GDM1 (cell line): ENCODE measurements at regions not wholly inside any gene's neighbourhood (a gene's known extent, or its start where the extent isn't known, plus 50 kb on each side); places are given as distances from the start of the nearest gene placed in this dataset.
"Not testable (repeated sequence)": the region's sequence is repeated elsewhere in the genome, so short reads cannot be mapped to it uniquely, and the experiment has no call there.

Experiments used
- DNase-seq: peaks from one replicate; lab custom pipeline; 2025; lab: John Stamatoyannopoulos, UW

DNA sequence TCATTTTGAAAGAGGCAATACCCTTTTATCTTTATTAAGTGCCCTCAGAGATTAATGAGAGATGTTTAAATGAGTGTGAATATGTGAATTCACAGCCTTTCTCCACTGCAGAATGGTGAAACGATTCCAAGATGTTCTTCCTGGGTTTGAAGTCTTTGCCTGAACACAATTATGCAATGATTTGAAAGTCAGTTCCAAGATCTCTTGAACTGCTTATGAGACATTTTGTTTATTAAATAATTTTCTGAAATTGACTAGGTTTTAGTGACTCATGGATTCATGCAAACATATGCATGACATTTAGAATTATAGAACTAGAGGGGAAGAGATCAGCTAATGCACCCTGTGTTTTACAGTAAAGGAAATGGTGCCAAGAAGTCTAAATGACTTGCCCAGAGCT, 118.1 kb upstream of the SLC38A2 start:
- no peak for DNase-seq

DNA sequence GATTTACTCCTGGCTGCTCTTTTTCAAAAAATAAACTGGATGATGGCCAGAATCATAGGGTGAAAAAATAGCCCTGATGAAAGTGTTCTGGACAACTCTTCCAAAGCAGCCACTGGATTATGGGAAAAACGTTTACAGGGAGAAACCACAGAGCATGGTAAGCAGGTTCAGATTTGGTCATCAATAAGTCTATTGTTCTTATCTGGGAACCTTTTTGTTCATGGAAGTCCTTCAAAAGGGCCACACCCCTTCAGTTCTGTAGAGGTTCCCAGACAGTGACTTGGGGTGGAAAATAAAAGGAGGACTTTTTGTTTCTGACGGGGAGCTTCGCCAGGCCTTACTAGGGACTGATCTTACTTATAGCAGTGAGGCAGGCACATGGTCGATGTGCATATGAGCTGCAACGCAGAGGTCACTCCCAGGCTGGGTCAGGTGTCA, 117.4 kb upstream of the SLC38A2 start:
- no peak for DNase-seq

DNA sequence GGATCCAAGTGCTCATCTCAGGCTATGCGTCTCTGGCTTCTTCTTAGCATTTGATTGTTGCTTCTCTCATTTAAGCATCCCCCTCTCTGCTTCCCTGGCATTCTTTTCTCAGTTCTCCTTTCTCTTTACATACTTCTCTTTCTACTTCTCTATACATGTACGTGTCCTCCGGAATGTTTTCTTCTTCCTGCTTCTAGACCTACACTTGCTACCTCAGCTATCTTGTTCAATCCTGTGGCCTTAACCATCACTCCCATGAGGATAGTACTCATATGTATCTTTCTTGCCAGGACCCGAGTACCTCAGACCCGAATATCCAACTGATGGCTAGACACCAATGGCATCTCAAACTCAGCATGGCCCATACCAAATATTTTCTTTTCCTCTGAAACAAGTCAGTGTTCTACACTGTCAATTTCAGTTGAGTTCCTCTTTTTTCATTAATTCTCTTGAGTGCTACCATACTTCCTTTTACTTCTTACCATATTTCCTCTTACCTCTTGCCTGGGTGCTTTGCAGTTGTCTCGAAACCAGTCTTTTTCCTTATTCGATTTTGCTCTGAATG, 115.1 kb upstream of the SLC38A2 start:
- peak; percentile 9 for DNase-seq

DNA sequence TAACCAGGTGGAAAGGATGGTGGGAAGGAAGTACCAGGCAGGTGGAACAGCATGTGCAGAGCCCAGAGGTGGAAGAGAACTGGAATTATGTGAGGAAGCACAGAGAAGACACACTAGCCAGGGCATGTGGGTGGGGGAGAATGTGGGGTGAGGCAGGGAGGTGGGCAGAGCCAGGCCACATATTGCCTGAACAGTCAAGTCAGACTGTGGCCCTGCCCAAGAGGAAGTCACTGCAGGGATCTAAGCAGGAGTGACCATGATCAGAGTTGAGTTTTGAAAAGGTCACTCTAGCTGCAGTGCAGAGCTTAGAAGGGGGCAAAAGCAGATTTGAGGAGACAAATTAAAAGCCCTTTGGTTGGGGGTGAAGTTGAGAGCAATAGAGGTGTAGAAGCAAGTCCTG, 114.0 kb upstream of the SLC38A2 start:
- no peak for DNase-seq

DNA sequence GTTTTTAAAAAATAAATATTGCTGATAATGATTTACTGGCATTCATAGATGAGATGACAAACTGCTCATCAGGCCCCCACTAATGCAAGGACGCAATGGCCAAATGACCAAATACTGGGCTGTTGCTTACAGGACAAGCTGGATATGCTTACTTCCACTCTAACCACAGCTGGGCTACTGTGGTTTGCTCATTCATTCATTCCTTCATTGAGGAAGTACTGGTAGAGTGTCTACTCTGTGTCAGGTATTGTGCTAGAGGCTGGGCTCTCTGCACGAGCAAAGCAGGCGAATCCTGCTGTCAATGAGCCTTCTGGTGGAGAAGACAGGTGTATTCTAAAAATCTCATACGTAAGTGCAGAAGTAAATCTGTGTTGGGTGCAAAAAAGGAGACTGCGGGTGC, 113.3 kb upstream of the SLC38A2 start:
- no peak for DNase-seq

DNA sequence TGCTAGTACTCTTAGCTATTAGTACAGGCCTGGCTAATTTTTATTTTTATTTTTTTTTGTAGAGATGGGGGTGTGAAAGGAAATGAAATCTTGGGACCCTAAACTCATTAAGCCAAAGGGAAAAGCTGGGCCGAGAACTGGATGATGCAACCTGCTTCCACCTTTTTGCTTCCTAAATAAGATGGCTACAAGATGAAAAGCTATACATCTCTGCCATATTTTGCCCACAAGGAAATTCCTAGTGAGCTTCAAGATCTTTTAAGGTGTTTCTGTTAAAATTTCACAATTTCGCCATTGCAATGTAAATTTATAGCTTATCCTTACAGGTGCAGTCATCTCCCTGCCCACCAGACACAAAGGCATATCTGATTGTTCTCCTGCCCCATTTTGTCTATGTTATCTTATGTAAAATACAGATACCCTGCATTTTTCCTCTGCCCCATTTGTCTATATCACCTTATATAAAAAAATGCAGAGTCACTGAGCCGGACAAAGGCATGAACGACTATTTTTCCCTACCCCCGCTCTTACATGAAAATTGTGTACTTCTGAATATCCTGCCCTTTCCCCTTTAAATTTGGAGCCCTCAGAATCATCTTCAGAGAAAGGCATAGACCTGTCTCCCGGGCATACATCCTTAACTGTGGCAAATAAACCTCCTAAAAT, 112.0 kb upstream of the SLC38A2 start:
- DNase-seq = no peak

DNA sequence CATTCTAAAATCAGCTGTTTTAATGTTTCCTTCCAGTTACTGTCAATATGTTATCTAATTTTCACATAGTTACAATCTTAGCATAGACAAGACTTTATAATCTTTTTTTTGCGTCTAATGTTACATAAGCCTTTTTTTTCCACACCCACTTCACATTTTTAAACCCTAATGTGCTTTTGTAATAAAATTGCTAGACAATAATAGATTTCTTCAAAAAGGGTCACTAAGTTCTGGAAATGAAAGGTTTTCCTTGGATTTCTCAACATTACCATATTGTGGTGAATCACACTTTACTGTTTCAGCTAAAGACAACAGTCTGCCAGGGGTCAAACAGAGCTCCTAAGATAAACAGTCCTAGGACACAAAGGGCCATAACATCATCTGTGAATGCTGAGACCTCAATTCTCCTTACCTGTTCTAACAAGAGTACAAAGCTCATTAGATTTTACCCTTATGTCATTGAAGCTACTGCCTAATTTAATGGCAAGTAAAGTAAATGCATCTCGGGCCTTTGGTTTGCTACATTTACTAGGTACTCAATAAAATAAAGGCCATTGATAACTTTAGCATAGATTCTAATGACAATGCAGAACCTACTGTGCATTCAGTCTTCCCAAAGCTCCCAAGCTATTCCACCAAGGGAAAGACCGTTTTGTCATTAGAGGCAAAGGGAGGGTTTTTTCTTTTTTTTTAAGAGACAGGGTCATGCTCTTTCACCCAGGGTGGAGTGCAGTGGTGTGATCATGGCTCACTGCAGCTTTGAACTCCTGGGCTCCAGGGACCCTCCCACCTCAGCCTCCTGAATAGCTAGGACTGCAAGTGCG, 111.2 kb upstream of the SLC38A2 start:
- no peak for DNase-seq

DNA sequence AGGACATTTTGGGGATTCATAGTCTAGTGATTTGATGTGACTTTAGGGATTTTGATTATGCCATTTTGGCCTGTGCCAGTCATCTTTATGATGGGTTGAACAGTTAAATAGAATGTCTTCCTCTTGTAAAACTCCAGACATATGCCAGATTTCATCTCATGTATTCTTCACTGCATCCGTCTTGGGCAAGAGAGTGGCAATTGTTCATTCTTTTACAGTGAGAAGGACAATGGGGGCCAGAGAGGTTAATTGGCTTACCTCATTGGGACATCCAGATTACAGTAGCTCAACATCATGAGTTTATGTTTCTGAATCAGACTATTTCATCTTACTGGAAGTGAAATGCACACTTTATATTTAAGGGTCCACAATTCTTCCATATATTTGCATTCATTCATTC, 108.2 kb upstream of the SLC38A2 start:
- no peak for DNase-seq

DNA sequence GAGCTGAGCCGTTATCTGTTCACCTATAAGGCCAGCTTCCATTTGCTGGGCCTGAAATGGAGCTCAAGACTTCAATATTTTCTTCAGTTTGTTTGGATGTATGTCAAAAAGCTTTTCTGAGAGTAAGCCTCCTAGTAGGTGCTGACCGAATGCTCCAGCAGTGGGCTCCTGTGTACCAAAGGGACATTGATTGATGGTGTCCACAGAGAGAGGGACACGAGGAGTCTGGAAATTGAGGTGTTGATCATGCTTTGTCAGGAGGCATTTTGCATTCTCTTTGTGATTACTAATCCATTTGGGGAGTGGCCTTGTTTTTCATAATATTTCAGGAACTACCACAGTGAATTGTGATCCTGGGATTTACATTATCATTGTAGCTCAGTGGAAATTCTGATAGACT, 107.7 kb upstream of the SLC38A2 start:
- DNase-seq = no peak

DNA sequence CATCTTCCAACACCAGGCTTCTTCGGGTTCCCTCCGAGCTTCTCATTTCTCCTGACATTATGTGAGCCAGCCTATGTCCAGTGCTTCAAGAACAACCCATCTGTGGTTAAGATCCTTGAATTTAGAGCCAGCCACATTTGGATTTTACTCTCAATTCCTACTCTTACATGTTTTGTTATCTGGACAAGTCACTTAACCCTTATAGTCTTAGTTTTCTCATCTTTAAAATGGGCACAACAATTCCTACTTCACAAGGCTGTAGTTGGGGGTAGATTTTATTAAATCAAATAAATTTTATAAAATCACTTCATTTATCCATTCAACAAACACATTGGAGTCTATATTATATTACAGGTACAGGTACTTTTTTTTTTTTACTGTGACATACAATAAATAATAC, 105.5 kb upstream of the SLC38A2 start:
- DNase-seq = no peak

DNA sequence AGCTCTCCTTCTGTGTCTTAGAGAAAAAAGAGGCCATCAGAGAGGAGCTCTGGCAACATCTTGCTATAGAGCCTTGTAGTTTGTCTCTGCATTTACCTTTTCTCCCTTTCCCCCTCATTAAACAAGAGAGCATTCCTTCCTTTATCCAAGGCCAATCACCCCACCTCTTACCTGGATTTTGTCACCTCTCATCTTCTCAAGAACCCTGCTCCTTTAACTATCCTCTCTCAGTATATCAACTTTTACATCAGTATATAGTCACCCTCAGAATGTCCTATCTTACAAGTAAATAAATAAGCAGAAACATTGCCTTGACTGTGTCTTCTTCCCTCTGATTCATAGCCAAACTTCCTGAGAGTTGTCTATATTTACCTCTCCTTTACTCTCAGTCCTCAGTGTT, 105.0 kb upstream of the SLC38A2 start:
- no peak for DNase-seq

DNA sequence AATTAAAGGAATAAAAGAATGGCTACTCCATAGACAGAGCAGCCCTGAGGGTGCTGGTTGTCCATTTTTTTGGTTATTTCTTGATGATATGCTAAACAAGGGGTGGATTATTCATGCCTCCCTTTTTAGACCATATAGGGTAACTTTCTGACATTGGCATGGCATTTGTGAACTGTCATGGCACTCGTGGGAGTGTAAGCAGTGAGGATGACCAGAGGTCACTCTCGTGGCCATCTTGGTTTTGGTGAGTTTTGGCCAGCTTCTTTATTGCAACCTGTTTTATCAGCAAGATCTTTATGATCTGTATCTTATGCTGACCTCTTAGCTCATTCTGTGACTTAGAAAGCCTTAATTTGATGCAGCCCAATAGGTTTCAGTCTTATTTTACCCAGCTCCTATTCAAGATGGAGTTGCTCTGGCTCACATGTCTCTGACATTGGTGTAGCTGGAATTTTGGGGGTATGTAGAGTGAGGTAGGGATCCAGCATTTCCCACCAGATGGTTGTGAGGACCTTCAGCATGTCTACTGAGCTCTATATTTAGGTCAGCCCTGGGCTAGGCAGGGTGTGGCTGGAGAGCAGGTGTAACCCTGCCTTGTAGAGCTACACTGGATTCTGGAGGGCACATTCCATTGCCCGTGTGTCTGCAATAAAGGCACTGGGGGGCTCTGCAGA, 103.5 kb upstream of the SLC38A2 start:
- no peak for DNase-seq

DNA sequence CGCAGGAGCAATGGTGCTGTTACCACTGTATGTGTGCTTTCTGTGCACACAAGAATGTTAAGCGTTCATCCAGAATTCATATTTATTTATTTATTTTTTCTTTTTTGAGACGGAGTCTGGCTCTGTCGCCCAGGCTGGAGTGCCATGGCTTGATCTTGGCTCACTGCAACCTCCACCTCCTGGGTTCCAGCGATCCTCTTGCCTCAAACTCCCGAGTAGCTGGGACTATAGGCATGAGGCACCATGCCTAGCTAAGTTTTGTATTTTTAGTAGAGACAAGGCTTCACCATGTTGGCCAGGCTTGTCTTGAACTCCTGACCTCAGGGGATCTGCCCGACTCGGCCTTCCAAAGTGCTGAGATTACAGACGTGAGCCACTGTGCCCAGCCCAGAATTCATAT, 101.8 kb upstream of the SLC38A2 start:
- not testable (repeated sequence) for DNase-seq

DNA sequence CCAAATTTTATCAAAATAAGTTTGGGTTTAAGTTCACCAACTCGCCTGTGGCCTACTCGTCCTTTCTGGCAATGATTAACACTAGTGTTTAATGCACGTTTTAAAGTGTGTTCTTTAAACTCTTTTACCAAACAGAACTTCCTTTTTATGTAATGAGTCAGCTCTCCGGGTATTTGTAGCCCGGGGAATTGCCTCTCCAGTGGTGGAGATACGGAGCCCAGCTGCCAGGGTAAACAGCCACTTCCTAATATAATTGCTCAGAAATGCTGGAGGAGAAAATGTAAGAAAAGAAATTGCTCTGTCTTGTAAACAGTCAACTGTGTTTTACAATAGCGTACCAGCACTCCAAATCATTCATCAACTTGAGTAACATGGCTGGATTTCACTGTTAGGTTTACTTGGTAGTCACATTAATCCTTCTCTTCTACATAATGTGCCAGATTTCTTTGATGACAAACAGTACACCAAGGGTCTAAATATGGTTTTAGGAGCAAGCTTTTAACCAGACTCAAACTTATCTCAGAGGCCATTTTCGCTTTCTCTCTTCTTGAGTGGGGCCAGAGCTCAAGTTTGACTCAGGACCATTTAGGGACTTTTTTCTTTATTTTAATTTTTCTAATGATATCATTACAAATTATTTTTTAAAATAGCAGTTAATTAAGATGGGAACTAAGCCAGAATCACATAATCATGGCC, 101.2 kb upstream of the SLC38A2 start:
- DNase-seq = peak; percentile 58

DNA sequence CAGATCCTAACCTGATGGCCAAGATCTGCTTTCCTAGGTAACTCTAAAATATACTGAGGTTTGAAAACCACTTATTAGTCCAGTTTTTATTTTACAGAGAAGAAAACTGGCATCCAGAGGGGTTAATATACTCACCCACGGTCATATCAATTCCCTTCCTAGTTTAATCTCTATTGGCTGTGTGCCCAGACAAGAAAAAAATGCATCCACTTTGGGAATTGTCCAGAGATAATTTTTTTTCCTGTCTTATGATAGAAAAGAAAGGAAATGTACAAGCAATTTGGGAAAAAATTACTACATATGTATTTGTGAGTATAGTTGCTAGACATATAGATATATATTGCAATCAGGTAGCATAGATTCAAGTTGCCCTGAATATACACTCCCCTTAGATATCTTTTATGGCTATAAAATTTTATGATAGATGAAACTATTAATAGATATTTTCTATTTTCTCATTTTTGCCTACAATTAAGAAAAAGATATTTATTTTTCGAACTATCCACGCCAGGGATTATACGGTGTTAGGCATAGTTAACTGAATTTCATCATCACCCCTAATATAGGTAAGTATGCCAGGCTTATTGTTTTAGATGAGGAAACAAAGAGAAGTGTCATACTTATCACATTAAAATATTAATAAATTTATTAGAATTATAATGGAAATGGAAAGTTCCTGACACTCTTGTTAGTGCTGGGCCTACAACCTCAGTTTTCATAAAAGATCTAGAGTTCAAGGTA, 100.5 kb upstream of the SLC38A2 start:
- no peak for DNase-seq

DNA sequence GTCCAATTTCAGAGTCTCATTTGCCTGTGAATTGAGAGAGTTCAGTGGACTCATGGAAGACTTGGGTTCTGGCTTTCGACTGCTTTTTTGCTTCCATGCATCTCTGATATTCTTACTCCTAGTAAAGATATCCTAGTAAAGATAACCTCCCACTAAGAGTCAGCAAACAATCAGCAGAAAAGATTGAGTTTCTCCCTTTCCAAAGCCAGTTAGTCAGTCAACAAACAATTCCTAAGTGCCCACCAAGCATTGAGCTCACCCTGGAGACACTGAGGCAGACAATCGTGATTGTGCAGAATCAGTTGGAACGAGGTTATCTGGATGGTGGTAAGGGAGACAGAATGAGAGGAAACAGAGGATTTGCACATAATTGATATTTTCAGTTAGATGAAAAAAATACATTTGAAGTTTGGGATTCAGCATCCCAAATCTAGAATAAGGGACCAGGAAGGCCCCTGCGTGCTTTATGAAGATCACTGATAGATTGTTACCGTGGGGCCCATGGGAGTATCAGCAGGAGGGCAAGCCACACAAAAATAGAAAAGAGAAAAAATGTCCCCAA, 99.7 kb upstream of the SLC38A2 start:
- DNase-seq = no peak

DNA sequence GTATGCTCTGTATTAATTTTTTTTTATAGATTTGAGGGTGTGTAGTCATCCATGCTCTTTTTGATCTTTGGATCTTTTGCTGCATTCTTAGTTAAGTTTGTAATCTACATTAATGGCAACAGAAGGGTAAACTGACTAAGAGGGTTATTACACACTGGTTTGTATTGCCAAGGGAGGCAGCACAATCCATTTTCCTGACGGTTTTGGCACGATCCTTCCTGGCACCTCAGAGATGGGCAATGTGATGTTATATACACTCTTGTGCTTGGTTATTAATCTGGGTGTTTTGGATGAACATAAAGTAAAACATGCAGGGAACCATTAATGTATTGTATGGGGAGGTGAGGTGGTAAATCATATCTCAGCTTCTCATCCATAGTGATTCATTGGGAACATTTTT, 98.8 kb upstream of the SLC38A2 start:
- no peak for DNase-seq

DNA sequence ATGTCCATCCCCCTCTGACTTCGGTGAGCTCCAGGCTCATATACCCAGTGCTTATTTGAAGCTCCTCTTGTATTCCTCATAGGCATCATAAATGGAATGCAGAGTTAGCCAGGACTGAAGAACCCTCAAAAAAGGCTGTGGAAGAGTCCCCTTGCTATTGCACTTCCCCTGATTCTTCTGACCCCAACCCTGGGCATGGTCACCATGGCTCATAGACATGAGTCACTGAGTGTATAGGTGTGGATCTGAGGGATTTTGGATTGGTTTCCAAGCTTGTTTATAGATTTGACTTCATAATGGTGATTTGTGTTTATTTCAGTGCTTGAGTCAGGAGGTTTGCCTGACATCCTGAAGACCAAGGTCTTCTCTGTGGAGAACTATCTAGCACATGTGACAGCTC, 98.4 kb upstream of the SLC38A2 start:
- DNase-seq = no peak

DNA sequence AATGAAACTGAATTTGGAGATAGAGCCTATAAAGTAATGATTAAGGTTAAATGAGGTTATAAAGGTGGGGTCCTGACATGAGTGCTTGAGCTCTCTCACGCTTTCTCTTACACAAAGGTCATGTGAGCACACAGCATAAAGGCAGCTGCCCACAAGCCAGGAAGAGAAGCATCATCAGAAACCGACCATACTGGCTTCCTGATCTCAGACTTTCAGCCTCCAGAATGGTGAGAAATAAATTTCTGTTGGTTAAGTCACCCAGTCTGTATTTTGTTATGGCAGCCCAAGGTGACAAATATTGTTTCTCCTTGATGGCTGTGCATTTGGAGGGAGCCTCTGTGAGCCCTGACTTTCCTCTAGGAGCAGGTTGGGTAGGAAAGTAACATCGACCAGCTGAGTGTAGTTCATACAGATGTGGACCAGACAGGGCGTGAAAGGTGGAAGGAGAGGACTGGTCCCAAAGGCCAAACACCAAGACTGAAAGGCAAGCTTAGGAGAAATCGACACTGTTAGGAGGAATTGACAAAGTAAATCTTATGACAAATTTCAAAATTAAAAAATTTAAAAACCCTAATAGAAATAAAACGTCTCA, 97.6 kb upstream of the SLC38A2 start:
- DNase-seq = peak; percentile 33

DNA sequence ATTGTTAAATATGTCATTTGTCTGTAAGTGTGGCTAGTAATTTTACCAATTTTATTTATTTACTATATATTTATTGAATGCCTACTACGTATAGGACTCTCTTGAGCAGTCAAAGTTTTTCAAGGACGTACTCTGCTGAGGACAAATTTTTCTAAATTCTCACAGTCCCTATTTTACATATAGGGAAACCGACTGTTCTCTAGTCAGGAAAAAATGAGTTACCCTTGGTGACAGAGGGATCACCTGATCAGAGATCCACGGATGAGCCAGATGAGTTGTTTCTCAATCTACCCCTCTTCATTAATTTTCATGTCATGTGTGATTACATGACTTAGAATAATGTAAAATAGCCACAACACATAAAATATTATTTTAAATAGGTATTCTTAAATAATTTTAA, 96.2 kb upstream of the SLC38A2 start:
- no peak for DNase-seq

DNA sequence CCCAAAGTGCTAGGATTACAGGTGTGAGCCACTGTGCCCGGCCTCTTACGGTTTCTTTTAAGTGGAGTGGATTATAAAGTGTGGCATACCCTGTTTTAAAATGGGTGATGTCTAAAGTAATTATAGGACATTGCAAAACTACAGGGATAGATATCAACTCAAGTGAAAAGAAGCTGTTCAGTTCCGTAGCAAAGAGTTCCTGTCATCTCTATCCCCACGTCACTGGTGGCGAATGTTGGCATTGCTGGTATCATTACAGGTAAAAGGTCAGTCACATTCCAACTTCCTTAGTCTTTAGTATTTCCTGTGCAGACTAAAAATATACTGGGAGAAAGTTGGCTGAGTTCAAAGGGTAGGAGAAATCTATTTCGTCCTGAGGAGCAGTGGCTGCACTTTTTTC, 95.6 kb upstream of the SLC38A2 start:
- no peak for DNase-seq
